IMR-90 (cell line): ENCODE measurements at regions not wholly inside any gene's neighbourhood (a gene's known extent, or its start where the extent isn't known, plus 50 kb on each side); places are given as distances from the start of the nearest gene placed in this dataset.

Experiments
- POLR2A ChIP-seq: IDR thresholded peaks from 2 replicates; pipeline ENCODE4 v1.6.1; 2012; ENCODE audit warnings: mild to moderate bottlenecking, low read depth, low read length
- TF ChIP-seq, protein P1 (sequence below): conservative IDR thresholded peaks from 2 replicates; pipeline ENCODE4 v1.5.1; 2012; ENCODE audit warnings: mild to moderate bottlenecking, low read depth, low read length, improper control_type of control experiment

- TF ChIP-seq, protein P1, sequence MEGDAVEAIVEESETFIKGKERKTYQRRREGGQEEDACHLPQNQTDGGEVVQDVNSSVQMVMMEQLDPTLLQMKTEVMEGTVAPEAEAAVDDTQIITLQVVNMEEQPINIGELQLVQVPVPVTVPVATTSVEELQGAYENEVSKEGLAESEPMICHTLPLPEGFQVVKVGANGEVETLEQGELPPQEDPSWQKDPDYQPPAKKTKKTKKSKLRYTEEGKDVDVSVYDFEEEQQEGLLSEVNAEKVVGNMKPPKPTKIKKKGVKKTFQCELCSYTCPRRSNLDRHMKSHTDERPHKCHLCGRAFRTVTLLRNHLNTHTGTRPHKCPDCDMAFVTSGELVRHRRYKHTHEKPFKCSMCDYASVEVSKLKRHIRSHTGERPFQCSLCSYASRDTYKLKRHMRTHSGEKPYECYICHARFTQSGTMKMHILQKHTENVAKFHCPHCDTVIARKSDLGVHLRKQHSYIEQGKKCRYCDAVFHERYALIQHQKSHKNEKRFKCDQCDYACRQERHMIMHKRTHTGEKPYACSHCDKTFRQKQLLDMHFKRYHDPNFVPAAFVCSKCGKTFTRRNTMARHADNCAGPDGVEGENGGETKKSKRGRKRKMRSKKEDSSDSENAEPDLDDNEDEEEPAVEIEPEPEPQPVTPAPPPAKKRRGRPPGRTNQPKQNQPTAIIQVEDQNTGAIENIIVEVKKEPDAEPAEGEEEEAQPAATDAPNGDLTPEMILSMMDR, result no peak
- no peak for TF ChIP-seq POLR2A
These were observed 92.4 kb upstream of the ITGA6 start for GRCh38 chr2:172334988-172335387.
